ENCODE measurements at regions not wholly inside any gene's neighbourhood (a gene's known extent, or its start where the extent isn't known, plus 50 kb on each side); places are given as distances from the start of the nearest gene placed in this dataset.

DNA sequence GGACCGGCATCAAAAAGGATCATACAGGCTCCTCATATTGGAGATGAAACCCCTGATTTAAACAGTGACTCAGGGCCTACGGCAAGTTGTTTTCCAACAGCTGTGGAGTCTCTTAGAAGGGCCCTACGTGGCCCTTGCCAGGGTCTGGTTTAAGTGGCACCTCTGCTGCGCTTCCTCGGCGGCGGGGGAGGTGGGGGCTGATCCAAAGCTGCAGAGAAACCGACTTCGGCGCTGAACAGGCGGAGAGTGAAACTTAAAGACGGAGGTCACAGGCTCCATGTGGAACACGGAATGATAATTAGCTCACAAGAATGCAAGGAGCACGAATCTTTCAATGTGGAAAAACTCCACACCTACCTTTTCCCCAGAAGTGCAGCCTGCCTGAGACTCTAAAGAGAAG lies 477.9 kb downstream of the TCERG1L start:
- DNase-seq, result no peak
- Histone ChIP-seq H3K36me3 (no peaks in the 10 kb centered on the region), H3K27me3 (no peaks in the 10 kb centered on the region), H3K27ac (no peak overlapping the region), H3K4me1 (no peaks in the 10 kb centered on the region), H3K9me3 (no peaks in the 10 kb centered on the region), H3K4me3 (no peak overlapping the region)
- intact Hi-C loops (cut with DNase I; ENCODE audit: low total_unique reads) (no loop called here), in situ Hi-C loops (cut with MboI; ENCODE audit: low sequenced_read_pairs in 4 of 4) (no loop called here)
- TF ChIP-seq POLR2A (IDR thresholded peaks at IDR 0.05), result no peak
- TF ChIP-seq, protein P1, sequence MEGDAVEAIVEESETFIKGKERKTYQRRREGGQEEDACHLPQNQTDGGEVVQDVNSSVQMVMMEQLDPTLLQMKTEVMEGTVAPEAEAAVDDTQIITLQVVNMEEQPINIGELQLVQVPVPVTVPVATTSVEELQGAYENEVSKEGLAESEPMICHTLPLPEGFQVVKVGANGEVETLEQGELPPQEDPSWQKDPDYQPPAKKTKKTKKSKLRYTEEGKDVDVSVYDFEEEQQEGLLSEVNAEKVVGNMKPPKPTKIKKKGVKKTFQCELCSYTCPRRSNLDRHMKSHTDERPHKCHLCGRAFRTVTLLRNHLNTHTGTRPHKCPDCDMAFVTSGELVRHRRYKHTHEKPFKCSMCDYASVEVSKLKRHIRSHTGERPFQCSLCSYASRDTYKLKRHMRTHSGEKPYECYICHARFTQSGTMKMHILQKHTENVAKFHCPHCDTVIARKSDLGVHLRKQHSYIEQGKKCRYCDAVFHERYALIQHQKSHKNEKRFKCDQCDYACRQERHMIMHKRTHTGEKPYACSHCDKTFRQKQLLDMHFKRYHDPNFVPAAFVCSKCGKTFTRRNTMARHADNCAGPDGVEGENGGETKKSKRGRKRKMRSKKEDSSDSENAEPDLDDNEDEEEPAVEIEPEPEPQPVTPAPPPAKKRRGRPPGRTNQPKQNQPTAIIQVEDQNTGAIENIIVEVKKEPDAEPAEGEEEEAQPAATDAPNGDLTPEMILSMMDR (IDR thresholded peaks at IDR 0.05 in 4 of 5, conservative IDR thresholded peaks at IDR 0.05 in 1 of 5), result no peak
- no peak for ATAC-seq

DNA sequence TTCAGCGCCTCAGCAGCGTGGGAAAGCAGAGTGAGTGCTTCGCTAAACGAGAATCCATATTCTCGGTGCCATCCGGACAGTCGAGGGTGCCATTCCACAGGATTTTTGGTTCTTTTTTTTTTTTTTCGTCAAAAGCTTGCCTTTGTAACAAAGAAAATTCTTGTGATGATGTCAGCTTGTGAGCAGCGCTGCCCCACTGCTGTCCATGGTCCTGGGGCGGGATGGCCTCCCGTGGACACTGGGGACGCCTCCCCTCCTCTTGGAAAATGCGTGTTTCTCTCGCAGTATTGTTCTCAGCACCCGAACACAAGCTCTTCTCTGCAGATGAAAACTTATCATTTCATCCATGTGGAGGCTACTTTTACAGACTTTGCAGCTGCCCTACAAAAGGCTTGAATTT lies 477.4 kb downstream of the TCERG1L start:
- in situ Hi-C loops (cut with MboI; ENCODE audit: low sequenced_read_pairs in 4 of 4), result no loop called here

DNA sequence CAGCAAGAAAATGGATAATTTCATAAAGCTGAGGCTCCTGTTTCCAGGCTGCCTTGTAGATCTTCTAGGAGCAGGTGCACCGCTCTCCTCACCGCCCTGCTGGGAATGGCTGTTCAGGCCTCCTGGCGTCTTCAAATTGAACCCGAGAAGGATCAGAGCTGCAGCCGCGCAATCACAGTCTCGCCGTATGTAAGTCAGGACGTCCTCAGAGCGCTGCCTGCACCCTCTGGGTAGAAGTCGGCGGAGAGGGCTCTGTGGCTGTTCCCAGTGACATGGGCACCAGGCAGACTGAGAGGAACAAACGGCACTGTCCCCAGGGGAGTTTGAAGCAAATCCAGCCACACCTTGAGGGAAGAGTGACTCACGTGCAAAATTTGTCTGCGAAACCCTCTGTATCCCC lies 476.9 kb downstream of the TCERG1L start:
- Histone ChIP-seq H3K4me1 (no peaks in the 10 kb centered on the region), H3K27ac (no peak overlapping the region), H3K4me3 (no peak overlapping the region), H3K9me3 (no peaks in the 10 kb centered on the region), H3K36me3 (no peaks in the 10 kb centered on the region), H3K27me3 (no peaks in the 10 kb centered on the region)
- ATAC-seq, result no peak
- in situ Hi-C loops (cut with MboI; ENCODE audit: low sequenced_read_pairs in 4 of 4), result no loop called here
- intact Hi-C loops (cut with DNase I; ENCODE audit: low total_unique reads), result no loop called here
- TF ChIP-seq, protein P1 (IDR thresholded peaks at IDR 0.05 in 4 of 5, conservative IDR thresholded peaks at IDR 0.05 in 1 of 5), result no peak
- no peak for TF ChIP-seq POLR2A (IDR thresholded peaks at IDR 0.05)
- DNase-seq, result no peak

More for the DNA sequence above, 477.4 kb downstream of the TCERG1L start:
- H3K36me3 ChIP-seq, result no peaks in the 10 kb centered on the region
- no peak for DNase-seq
- H3K27ac ChIP-seq, result no peak overlapping the region
- no peaks in the 10 kb centered on the region for H3K4me1 ChIP-seq
- no peaks in the 10 kb centered on the region for H3K27me3 ChIP-seq
- no peaks in the 10 kb centered on the region for H3K9me3 ChIP-seq
- ATAC-seq, result no peak
- TF ChIP-seq POLR2A (IDR thresholded peaks at IDR 0.05), result no peak
- intact Hi-C loops (cut with DNase I; ENCODE audit: low total_unique reads), result no loop called here
- H3K4me3 ChIP-seq, result no peak overlapping the region

DNA sequence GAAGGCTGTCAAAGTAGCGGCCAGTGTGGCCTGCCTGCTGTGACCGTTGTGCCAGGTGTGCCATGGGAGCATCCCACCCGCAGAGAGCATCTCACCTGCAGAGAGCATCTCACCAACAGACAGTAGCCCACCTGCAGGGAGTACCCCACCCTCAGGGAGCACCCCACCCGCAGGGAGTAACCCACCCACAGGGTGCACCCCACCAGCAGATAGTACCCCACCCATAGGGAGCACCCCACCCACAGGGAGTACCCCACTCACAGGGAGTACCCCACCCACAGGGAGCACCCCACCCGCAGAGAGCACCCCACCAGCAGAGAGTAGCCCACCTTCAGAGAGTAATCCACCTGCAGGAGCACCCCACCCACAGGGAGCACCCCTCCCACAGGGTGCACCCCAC lies 476.5 kb downstream of the TCERG1L start:
- H3K4me1 ChIP-seq, result no peaks in the 10 kb centered on the region
- H3K4me3 ChIP-seq, result no peak overlapping the region
- ATAC-seq (no peak), DNase-seq (no peak)
- TF ChIP-seq POLR2A (IDR thresholded peaks at IDR 0.05), result no peak
- TF ChIP-seq, protein P1 (IDR thresholded peaks at IDR 0.05 in 4 of 5, conservative IDR thresholded peaks at IDR 0.05 in 1 of 5), result no peak
- H3K9me3 ChIP-seq, result no peaks in the 10 kb centered on the region
- no peaks in the 10 kb centered on the region for H3K36me3 ChIP-seq
- H3K27me3 ChIP-seq, result no peaks in the 10 kb centered on the region
- intact Hi-C loops (cut with DNase I; ENCODE audit: low total_unique reads) (no loop called here), in situ Hi-C loops (cut with MboI; ENCODE audit: low sequenced_read_pairs in 4 of 4) (no loop called here)
- no peak overlapping the region for H3K27ac ChIP-seq

DNA sequence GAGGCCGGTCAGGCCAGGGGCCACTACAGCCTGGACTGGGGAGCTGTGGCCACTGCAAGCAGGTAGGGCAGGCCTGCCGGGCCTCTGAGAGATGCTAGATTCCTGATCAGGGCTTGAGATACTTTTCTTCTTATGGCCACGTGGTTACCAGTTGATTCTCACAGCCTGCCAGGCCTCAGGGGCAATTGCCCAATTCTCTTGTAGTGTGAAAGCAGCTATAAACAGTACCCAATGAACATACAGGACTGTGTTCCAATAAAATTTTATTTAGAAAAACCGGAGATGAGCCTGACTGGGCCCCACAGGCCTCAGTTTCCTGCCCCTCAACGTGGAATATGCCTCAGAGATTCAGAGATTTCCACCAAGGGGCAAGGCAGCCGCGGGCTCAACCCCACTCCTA lies 475.2 kb downstream of the TCERG1L start:
- TF ChIP-seq POLR2A (IDR thresholded peaks at IDR 0.05), result no peak
- TF ChIP-seq, protein P1 (IDR thresholded peaks at IDR 0.05 in 4 of 5, conservative IDR thresholded peaks at IDR 0.05 in 1 of 5), result no peak
- no peaks in the 10 kb centered on the region for H3K36me3 ChIP-seq
- H3K4me3 ChIP-seq, result no peak overlapping the region
- H3K4me1 ChIP-seq, result no peaks in the 10 kb centered on the region
- in situ Hi-C loops (cut with MboI; ENCODE audit: low sequenced_read_pairs in 4 of 4) (no loop called here), intact Hi-C loops (cut with DNase I; ENCODE audit: low total_unique reads) (no loop called here)
- no peak overlapping the region for H3K27ac ChIP-seq
- H3K27me3 ChIP-seq, result no peaks in the 10 kb centered on the region
- ATAC-seq, result no peak
- DNase-seq, result no peak
- no peaks in the 10 kb centered on the region for H3K9me3 ChIP-seq
